ENCODE measurements at regions not wholly inside any gene's neighbourhood (a gene's known extent, or its start where the extent isn't known, plus 50 kb on each side); places are given as distances from the start of the nearest gene placed in this dataset.
"Not testable (repeated sequence)": the region's sequence is repeated elsewhere in the genome, so short reads cannot be mapped to it uniquely, and the experiment has no call there.

GRCh38 chr3:34668915-34669314 lies 870.5 kb downstream of the PDCD6IP start:
- H3K4me3 ChIP-seq (ENCODE audit: low read length) = no peak overlapping the region
- no peak for TF ChIP-seq CTCF (conservative IDR thresholded peaks at IDR 0.05; ENCODE audit: low read length)
- DNase-seq (ENCODE audit: low read depth) = no peak

DNA sequence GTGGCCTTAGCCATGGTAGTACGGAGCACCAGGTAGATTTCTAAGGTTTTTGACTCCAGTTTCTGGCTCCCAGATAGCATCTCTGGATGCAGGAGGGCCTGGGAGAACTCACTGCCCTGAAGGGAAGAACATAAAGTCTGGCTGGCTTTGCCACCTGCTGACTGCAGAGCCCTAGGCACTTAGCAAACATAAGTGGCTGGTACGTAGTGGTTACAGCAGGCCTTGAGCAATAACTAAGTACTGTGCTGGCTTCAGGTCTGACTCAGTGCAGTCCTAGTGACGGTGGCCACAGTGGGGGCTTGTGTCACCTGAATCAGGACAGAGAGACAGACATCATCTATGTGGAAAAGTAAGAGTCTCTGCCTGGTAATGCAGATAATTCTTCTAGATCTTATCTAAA lies 871.1 kb downstream of the PDCD6IP start:
- H3K4me3 ChIP-seq (ENCODE audit: low read length) = no peak overlapping the region
- no peak for TF ChIP-seq CTCF (conservative IDR thresholded peaks at IDR 0.05; ENCODE audit: low read length)
- no peak for DNase-seq (ENCODE audit: low read depth)

GRCh38 chr3:34675383-34676120 lies 877.1 kb downstream of the PDCD6IP start:
- DNase-seq (ENCODE audit: low read depth) = peak; percentile 29
- TF ChIP-seq CTCF (conservative IDR thresholded peaks at IDR 0.05; ENCODE audit: low read length) = no peak
- no peak overlapping the region for H3K4me3 ChIP-seq (ENCODE audit: low read length)

DNA sequence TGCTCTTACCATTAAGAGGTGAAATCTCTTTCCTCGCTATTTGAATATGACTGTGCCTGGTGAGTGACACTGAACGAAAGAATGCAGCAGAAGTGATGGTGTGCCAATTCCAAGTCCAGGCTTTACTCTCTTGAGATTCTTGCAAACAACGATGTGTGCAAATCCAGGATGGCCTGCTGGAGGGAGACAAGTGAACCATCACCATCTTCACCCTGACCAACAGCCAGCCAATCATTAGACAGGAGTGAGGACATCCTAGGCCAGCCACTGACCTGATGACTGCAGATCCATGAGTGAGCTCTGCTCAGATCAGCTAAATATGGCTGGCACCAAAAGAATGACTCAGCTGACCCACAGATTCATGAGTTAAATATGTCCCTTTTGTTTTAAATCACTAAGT lies 878.0 kb downstream of the PDCD6IP start:
- TF ChIP-seq CTCF (conservative IDR thresholded peaks at IDR 0.05; ENCODE audit: low read length) = no peak
- peak; percentile 13 for DNase-seq (ENCODE audit: low read depth)

DNA sequence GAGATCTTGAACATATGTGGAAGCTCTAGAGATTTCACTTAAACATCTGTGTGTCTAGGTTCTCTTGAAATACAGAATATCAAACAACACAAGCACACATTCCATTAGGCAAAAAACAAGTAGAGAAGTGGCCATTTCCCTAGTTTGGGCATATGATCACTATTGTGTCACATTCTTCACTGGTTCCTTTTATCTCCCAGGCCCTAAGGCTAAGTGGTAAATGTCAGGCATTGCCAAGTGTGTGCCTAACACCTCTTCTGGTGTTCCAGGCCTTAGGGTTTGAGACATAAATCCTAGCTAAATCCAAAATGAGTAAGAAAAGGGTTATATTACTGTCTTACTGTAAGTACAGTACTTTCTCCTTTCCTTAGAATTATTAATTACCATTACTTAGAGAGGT lies 880.1 kb downstream of the PDCD6IP start:
- H3K4me3 ChIP-seq (ENCODE audit: low read length) = no peak overlapping the region
- DNase-seq (ENCODE audit: low read depth) = no peak
- no peak for TF ChIP-seq CTCF (conservative IDR thresholded peaks at IDR 0.05; ENCODE audit: low read length)

More for the DNA sequence above, 878.0 kb downstream of the PDCD6IP start:
- no peak overlapping the region for H3K4me3 ChIP-seq (ENCODE audit: low read length)

GRCh38 chr3:34679055-34679454 lies 880.6 kb downstream of the PDCD6IP start:
- not testable (repeated sequence) for DNase-seq (ENCODE audit: low read depth); H3K4me3 ChIP-seq (ENCODE audit: low read length)

- no peak overlapping the region for H3K4me3 ChIP-seq (ENCODE audit: low read length)
- peak; percentile 58 for TF ChIP-seq CTCF (conservative IDR thresholded peaks at IDR 0.05; ENCODE audit: low read length)
- peak; percentile 48 for DNase-seq (ENCODE audit: low read depth)
These were observed 885.4 kb downstream of the PDCD6IP start for GRCh38 chr3:34683851-34684250.

Data from AG10803 (cell line).